ENCODE measurements at regions not wholly inside any gene's neighbourhood (a gene's known extent, or its start where the extent isn't known, plus 50 kb on each side); places are given as distances from the start of the nearest gene placed in this dataset.

DNA sequence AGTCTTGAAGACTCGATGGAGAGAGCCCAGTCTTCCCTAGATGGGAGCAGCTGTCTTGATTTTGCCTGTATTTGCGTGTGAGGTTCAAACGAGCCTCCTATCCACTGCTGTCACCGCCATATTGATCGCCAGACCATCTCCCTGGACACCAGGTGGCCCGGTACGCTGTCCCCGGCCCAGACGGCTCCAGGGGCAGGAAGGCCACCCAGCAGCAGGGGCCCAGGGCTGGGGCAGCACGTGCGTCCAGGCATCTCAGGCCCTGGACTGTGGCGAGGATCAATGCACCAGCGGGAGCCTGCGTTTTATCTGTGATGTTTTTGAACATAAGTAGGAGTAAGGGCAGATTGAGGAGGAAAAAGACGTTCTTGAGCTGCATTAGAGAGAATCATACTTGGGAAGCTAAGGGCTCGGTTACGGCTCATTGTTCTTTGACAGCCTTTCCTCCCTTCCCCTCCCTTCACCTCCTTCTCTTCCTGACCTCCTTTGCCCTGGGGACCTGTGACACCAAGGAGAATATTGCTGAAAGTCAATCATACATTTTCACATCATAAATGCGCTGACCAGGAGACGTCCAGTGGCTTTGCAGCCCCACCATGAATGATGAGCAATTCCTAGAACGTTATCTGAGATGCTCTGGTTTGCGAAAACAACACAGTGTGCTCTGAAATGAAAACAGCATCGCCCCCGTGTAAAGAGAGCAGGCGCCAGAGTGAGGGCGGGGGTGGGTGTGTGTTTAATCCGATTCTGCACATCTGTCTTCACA lies 711.2 kb upstream of the SALL3 start (continued):
- TF ChIP-seq HMGA1 (CRISPR knock-in tag; conservative IDR thresholded peaks at IDR 0.05): no peak
- TF ChIP-seq RAD21 (CRISPR knock-in tag; IDR thresholded peaks at IDR 0.05): no peak
- TF ChIP-seq ZNF589 (CRISPR knock-in tag; conservative IDR thresholded peaks at IDR 0.05): no peak

- WGBS (ENCODE audit: low lambda C conversion rate): 54% methylated on average over 5 of the region's 9 CpGs
- no peak for FAIRE-seq
- no peaks in the 10 kb centered on the region for H4K20me1 ChIP-seq (ENCODE audit: insufficient read depth, low read length)
- no peak overlapping the region for H3K27ac ChIP-seq (ENCODE audit: extremely low read length, insufficient read depth, low read length)
- intact Hi-C loops (cut with micrococcal nuclease; ENCODE audit: unreplicated experiment) (no loop called here), in situ Hi-C loops (cut with HindIII; ENCODE audit: extremely low pct_ligation_motif_present, low pct_unique_long_range_greater_than_20kb) (no loop called here)
- H3K4me2 ChIP-seq (ENCODE audit: low read depth, low read length): no peak overlapping the region
- H3K4me1 ChIP-seq (ENCODE audit: insufficient read depth, low read length): no peaks in the 10 kb centered on the region
- TF ChIP-seq, protein P1, sequence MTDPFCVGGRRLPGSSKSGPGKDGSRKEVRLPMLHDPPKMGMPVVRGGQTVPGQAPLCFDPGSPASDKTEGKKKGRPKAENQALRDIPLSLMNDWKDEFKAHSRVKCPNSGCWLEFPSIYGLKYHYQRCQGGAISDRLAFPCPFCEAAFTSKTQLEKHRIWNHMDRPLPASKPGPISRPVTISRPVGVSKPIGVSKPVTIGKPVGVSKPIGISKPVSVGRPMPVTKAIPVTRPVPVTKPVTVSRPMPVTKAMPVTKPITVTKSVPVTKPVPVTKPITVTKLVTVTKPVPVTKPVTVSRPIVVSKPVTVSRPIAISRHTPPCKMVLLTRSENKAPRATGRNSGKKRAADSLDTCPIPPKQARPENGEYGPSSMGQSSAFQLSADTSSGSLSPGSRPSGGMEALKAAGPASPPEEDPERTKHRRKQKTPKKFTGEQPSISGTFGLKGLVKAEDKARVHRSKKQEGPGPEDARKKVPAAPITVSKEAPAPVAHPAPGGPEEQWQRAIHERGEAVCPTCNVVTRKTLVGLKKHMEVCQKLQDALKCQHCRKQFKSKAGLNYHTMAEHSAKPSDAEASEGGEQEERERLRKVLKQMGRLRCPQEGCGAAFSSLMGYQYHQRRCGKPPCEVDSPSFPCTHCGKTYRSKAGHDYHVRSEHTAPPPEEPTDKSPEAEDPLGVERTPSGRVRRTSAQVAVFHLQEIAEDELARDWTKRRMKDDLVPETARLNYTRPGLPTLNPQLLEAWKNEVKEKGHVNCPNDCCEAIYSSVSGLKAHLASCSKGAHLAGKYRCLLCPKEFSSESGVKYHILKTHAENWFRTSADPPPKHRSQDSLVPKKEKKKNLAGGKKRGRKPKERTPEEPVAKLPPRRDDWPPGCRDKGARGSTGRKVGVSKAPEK (CRISPR knock-in tag; IDR thresholded peaks at IDR 0.05; ENCODE audit: borderline replicate concordance): no peak
- TF ChIP-seq BORCS8-MEF2B (CRISPR knock-in tag; IDR thresholded peaks at IDR 0.05): no peak
- no peak for TF ChIP-seq MIER2 (CRISPR knock-in tag; IDR thresholded peaks at IDR 0.05)
- TF ChIP-seq BRCA1 (CRISPR knock-in tag; IDR thresholded peaks at IDR 0.05): no peak
- TF ChIP-seq RAD51 (IDR thresholded peaks at IDR 0.05; ENCODE audit: borderline replicate concordance): no peak
- no peak for TF ChIP-seq KDM5A (IDR thresholded peaks at IDR 0.05; ENCODE audit: borderline replicate concordance, low read length)
- TF ChIP-seq PHB2 (IDR thresholded peaks at IDR 0.05; ENCODE audit: partially characterized antibody): no peak
- no peak for ATAC-seq
- no peak for DNase-seq (ENCODE audit: low spot score)
- H3K4me3 ChIP-seq (replicated peaks in 1 of 3; ENCODE audit: insufficient read depth in 1 of 3, low read depth in 2 of 3, low read length in 3 of 3): no peak overlapping the region
- H3K9ac ChIP-seq (ENCODE audit: insufficient read depth, low read depth, low read length): no peak overlapping the region
- ChIA-PET POLR2A (no interaction called here), CTCF (ENCODE audit: low intra/inter-chr PET ratio, low total read pairs) (no interaction called here)
- H2AFZ ChIP-seq (ENCODE audit: low read length): no peak overlapping the region
- H3K9me3 ChIP-seq (ENCODE audit: low read length): peaks cover 16% of the 10 kb centered on the region
- peaks cover 0 to 22% of the 10 kb centered on the region in 2 experiments; a peak in 1 of 5 replicates for H3K27me3 ChIP-seq (ENCODE audit: control insufficient read depth in 1 of 2, insufficient read depth in 2 of 2, low read length in 2 of 2)
- H3K36me3 ChIP-seq (replicated peaks in 1 of 2; ENCODE audit: control insufficient read depth in 1 of 2, insufficient read depth in 2 of 2, low read length in 2 of 2): no peaks in the 10 kb centered on the region
- no peaks in the 10 kb centered on the region for H3K79me2 ChIP-seq (ENCODE audit: insufficient read depth, low read length)
- BruUV-seq (replicated peaks): no TSS peak
These were observed 707.8 kb upstream of the SALL3 start for GRCh38 chr18:78271790-78272189.

Measured in HepG2 (cell line).